OCI-LY3 (cell line): ENCODE measurements at regions not wholly inside any gene's neighbourhood (a gene's known extent, or its start where the extent isn't known, plus 50 kb on each side); places are given as distances from the start of the nearest gene placed in this dataset.

ENCODE experiments used
- CTCF ChIP-seq: fragments of 200-600, 300-600 bp; sonication (generic); IDR thresholded peaks from 2 replicates; pipeline ENCODE4 v1.5.1; 2014; ENCODE audit warnings: antibody characterized with exemption, low read length, low read depth
- EZH2phosphoT487 ChIP-seq: fragments of 200-600 bp; shearing (Covaris generic); IDR thresholded peaks from 2 replicates; pipeline ENCODE4 v1.6.1; 2018; ENCODE audit warnings: antibody characterized with exemption, mixed run types, low read depth

GRCh38 chr11:103807806-103808205 lies 228.6 kb upstream of the DDI1 start:
- TF ChIP-seq CTCF: no peak
- TF ChIP-seq EZH2phosphoT487: no peak
